ENCODE measurements at regions not wholly inside any gene's neighbourhood (a gene's known extent, or its start where the extent isn't known, plus 50 kb on each side); places are given as distances from the start of the nearest gene placed in this dataset.
"Not testable (repeated sequence)": the region's sequence is repeated elsewhere in the genome, so short reads cannot be mapped to it uniquely, and the experiment has no call there.

GRCh38 chr4:57981123-57981522 is 870.9 kb upstream of the IGFBP7 start:
- H3K9me3 ChIP-seq (ENCODE audit: control insufficient read depth in 2 of 3, low read length in 3 of 3) = no peaks in the 10 kb centered on the region
- no peak overlapping the region for H3K4me3 Mint-ChIP-seq
- H3K27me3 ChIP-seq (ENCODE audit: control insufficient read depth in 2 of 2, insufficient read depth in 2 of 2, low read length in 2 of 2) = no peaks in the 10 kb centered on the region
- intact Hi-C loops (cut with micrococcal nuclease) = no loop called here
- H3K27ac ChIP-seq (ENCODE audit: low read depth, low read length) = no peak overlapping the region
- no peaks in the 10 kb centered on the region for H3K27me3 Mint-ChIP-seq
- no peaks in the 10 kb centered on the region for H3K4me1 ChIP-seq (ENCODE audit: control insufficient read depth in 2 of 2, insufficient read depth in 2 of 2, low read length in 2 of 2)
- ChIA-PET CTCF (no interaction called here), POLR2A (no interaction called here)
- H3K4me3 ChIP-seq (ENCODE audit: low read length) = no peak overlapping the region
- H3K9me3 Mint-ChIP-seq = peaks cover 0 to 1% (median 0%) of the 10 kb centered on the region in 11 donors
- DNase-seq (no peak), ATAC-seq (no peak)
- no peaks in the 10 kb centered on the region for H3K36me3 ChIP-seq (ENCODE audit: control insufficient read depth in 2 of 3, insufficient read depth in 3 of 3, low read length in 3 of 3)
- H3K36me3 Mint-ChIP-seq = no peaks in the 10 kb centered on the region
- no peak overlapping the region for H3K27ac Mint-ChIP-seq
- no peaks in the 10 kb centered on the region for H3K4me1 Mint-ChIP-seq

GRCh38 chr4:57974821-57975220 is 864.6 kb upstream of the IGFBP7 start:
- intact Hi-C loops (cut with micrococcal nuclease) = no loop called here
- no peak for ATAC-seq
- peaks cover 0 to 9% (median 3%) of the 10 kb centered on the region in 11 donors for H3K9me3 Mint-ChIP-seq
- no peak overlapping the region for H3K4me3 Mint-ChIP-seq
- no peak for DNase-seq
- Histone ChIP-seq H3K4me3 (ENCODE audit: low read length) (no peak overlapping the region), H3K9me3 (ENCODE audit: control insufficient read depth in 2 of 3, low read length in 3 of 3) (no peaks in the 10 kb centered on the region), H3K27ac (ENCODE audit: low read depth, low read length) (no peak overlapping the region), H3K4me1 (ENCODE audit: control insufficient read depth in 2 of 2, insufficient read depth in 2 of 2, low read length in 2 of 2) (no peaks in the 10 kb centered on the region), H3K36me3 (ENCODE audit: control insufficient read depth in 2 of 3, insufficient read depth in 3 of 3, low read length in 3 of 3) (no peaks in the 10 kb centered on the region), H3K27me3 (ENCODE audit: control insufficient read depth in 2 of 2, insufficient read depth in 2 of 2, low read length in 2 of 2) (no peaks in the 10 kb centered on the region)
- H3K4me1 Mint-ChIP-seq = no peaks in the 10 kb centered on the region
- POLR2A ChIA-PET = no interaction called here
- CTCF ChIA-PET = no interaction called here
- H3K27me3 Mint-ChIP-seq = no peaks in the 10 kb centered on the region
- H3K27ac Mint-ChIP-seq = no peak overlapping the region
- H3K36me3 Mint-ChIP-seq = no peaks in the 10 kb centered on the region

- Mint-ChIP-seq H3K36me3 (no peaks in the 10 kb centered on the region), H3K4me3 (no peak overlapping the region), H3K27ac (no peak overlapping the region), H3K4me1 (no peaks in the 10 kb centered on the region), H3K9me3 (peaks cover 0 to 9% (median 4%) of the 10 kb centered on the region in 11 donors), H3K27me3 (no peaks in the 10 kb centered on the region)
- H3K27me3 ChIP-seq (ENCODE audit: control insufficient read depth in 2 of 2, insufficient read depth in 2 of 2, low read length in 2 of 2) = no peaks in the 10 kb centered on the region
- H3K4me3 ChIP-seq (ENCODE audit: low read length) = no peak overlapping the region
- ATAC-seq (no peak), DNase-seq (no peak)
- no peaks in the 10 kb centered on the region for H3K36me3 ChIP-seq (ENCODE audit: control insufficient read depth in 2 of 3, insufficient read depth in 3 of 3, low read length in 3 of 3)
- CTCF ChIA-PET = no interaction called here
- POLR2A ChIA-PET = no interaction called here
- H3K27ac ChIP-seq (ENCODE audit: low read depth, low read length) = no peak overlapping the region
- intact Hi-C loops (cut with micrococcal nuclease) = no loop called here
- H3K9me3 ChIP-seq (ENCODE audit: control insufficient read depth in 2 of 3, low read length in 3 of 3) = no peaks in the 10 kb centered on the region
- no peaks in the 10 kb centered on the region for H3K4me1 ChIP-seq (ENCODE audit: control insufficient read depth in 2 of 2, insufficient read depth in 2 of 2, low read length in 2 of 2)
Measured at GRCh38 chr4:57973819-57974218, 863.6 kb upstream of the IGFBP7 start.

- H3K9me3 Mint-ChIP-seq = peaks cover 2 to 18% (median 8%) of the 10 kb centered on the region in 11 donors
- CTCF ChIA-PET = no interaction called here
- H3K4me1 ChIP-seq (ENCODE audit: control insufficient read depth in 2 of 2, insufficient read depth in 2 of 2, low read length in 2 of 2) = no peaks in the 10 kb centered on the region
- intact Hi-C loops (cut with micrococcal nuclease) = no loop called here
- H3K27ac ChIP-seq (ENCODE audit: low read depth, low read length) = no peak overlapping the region
- H3K9me3 ChIP-seq (ENCODE audit: control insufficient read depth in 2 of 3, low read length in 3 of 3) = no peaks in the 10 kb centered on the region
- H3K4me3 Mint-ChIP-seq = no peak overlapping the region
- no peaks in the 10 kb centered on the region for H3K36me3 Mint-ChIP-seq
- H3K27me3 ChIP-seq (ENCODE audit: control insufficient read depth in 2 of 2, insufficient read depth in 2 of 2, low read length in 2 of 2) = no peaks in the 10 kb centered on the region
- H3K27ac Mint-ChIP-seq = no peak overlapping the region
- H3K4me3 ChIP-seq (ENCODE audit: low read length) = no peak overlapping the region
- ATAC-seq (no peak), DNase-seq (no peak)
- POLR2A ChIA-PET = no interaction called here
- H3K27me3 Mint-ChIP-seq = no peaks in the 10 kb centered on the region
- H3K4me1 Mint-ChIP-seq = no peaks in the 10 kb centered on the region
- H3K36me3 ChIP-seq (ENCODE audit: control insufficient read depth in 2 of 3, insufficient read depth in 3 of 3, low read length in 3 of 3) = no peaks in the 10 kb centered on the region
Measured at GRCh38 chr4:57971261-57971660, 861.1 kb upstream of the IGFBP7 start.

GRCh38 chr4:57966987-57967760 is 857.0 kb upstream of the IGFBP7 start:
- Histone ChIP-seq H3K9me3 (ENCODE audit: control insufficient read depth in 2 of 3, low read length in 3 of 3) (no peaks in the 10 kb centered on the region), H3K4me1 (ENCODE audit: control insufficient read depth in 2 of 2, insufficient read depth in 2 of 2, low read length in 2 of 2) (no peaks in the 10 kb centered on the region), H3K4me3 (ENCODE audit: low read length) (no peak overlapping the region), H3K36me3 (ENCODE audit: control insufficient read depth in 2 of 3, insufficient read depth in 3 of 3, low read length in 3 of 3) (no peaks in the 10 kb centered on the region), H3K27ac (ENCODE audit: low read depth, low read length) (no peak overlapping the region), H3K27me3 (ENCODE audit: control insufficient read depth in 2 of 2, insufficient read depth in 2 of 2, low read length in 2 of 2) (no peaks in the 10 kb centered on the region)
- H3K9me3 Mint-ChIP-seq = peaks cover 0 to 18% (median 12%) of the 10 kb centered on the region in 11 donors
- intact Hi-C loops (cut with micrococcal nuclease) = no loop called here
- H3K4me3 Mint-ChIP-seq = no peak overlapping the region
- H3K27me3 Mint-ChIP-seq = no peaks in the 10 kb centered on the region
- ChIA-PET POLR2A (no interaction called here), CTCF (no interaction called here)
- no peak for DNase-seq
- H3K4me1 Mint-ChIP-seq = no peaks in the 10 kb centered on the region
- ATAC-seq = peak; percentile 4
- no peaks in the 10 kb centered on the region for H3K36me3 Mint-ChIP-seq
- no peak overlapping the region for H3K27ac Mint-ChIP-seq

GRCh38 chr4:57965431-57965830 is 855.2 kb upstream of the IGFBP7 start:
- H3K4me3 Mint-ChIP-seq; H3K27me3 ChIP-seq (ENCODE audit: control insufficient read depth in 2 of 2, insufficient read depth in 2 of 2, low read length in 2 of 2); H3K36me3 ChIP-seq (ENCODE audit: control insufficient read depth in 2 of 3, insufficient read depth in 3 of 3, low read length in 3 of 3); CTCF ChIA-PET; ATAC-seq; intact Hi-C loops (cut with micrococcal nuclease); H3K27ac ChIP-seq (ENCODE audit: low read depth, low read length); H3K4me1 Mint-ChIP-seq; DNase-seq; H3K9me3 ChIP-seq (ENCODE audit: control insufficient read depth in 2 of 3, low read length in 3 of 3); H3K36me3 Mint-ChIP-seq; POLR2A ChIA-PET; H3K4me1 ChIP-seq (ENCODE audit: control insufficient read depth in 2 of 2, insufficient read depth in 2 of 2, low read length in 2 of 2); H3K27ac Mint-ChIP-seq; H3K27me3 Mint-ChIP-seq; H3K4me3 ChIP-seq (ENCODE audit: low read length): not testable (repeated sequence)
- H3K9me3 Mint-ChIP-seq = peaks cover 0 to 18% (median 12%) of the 10 kb centered on the region in 11 donors

- peaks cover 0 to 5% (median 2%) of the 10 kb centered on the region in 11 donors for H3K9me3 Mint-ChIP-seq
- ChIA-PET POLR2A (no interaction called here), CTCF (no interaction called here)
- no peaks in the 10 kb centered on the region for H3K36me3 ChIP-seq (ENCODE audit: control insufficient read depth in 2 of 3, insufficient read depth in 3 of 3, low read length in 3 of 3)
- H3K27ac ChIP-seq (ENCODE audit: low read depth, low read length) = no peak overlapping the region
- no peak overlapping the region for H3K4me3 Mint-ChIP-seq
- H3K4me1 ChIP-seq (ENCODE audit: control insufficient read depth in 2 of 2, insufficient read depth in 2 of 2, low read length in 2 of 2) = no peaks in the 10 kb centered on the region
- no peaks in the 10 kb centered on the region for H3K4me1 Mint-ChIP-seq
- intact Hi-C loops (cut with micrococcal nuclease) = no loop called here
- no peaks in the 10 kb centered on the region for H3K27me3 ChIP-seq (ENCODE audit: control insufficient read depth in 2 of 2, insufficient read depth in 2 of 2, low read length in 2 of 2)
- no peaks in the 10 kb centered on the region for H3K9me3 ChIP-seq (ENCODE audit: control insufficient read depth in 2 of 3, low read length in 3 of 3)
- ATAC-seq (no peak), DNase-seq (no peak)
- no peaks in the 10 kb centered on the region for H3K27me3 Mint-ChIP-seq
- no peak overlapping the region for H3K4me3 ChIP-seq (ENCODE audit: low read length)
- H3K36me3 Mint-ChIP-seq = no peaks in the 10 kb centered on the region
- no peak overlapping the region for H3K27ac Mint-ChIP-seq
Measured at GRCh38 chr4:57945298-57945697, 835.1 kb upstream of the IGFBP7 start.

Data from naive thymus-derived CD4-positive, alpha-beta T cell (primary cell).